PC-3 (cell line): ENCODE measurements at regions not wholly inside any gene's neighbourhood (a gene's known extent, or its start where the extent isn't known, plus 50 kb on each side); places are given as distances from the start of the nearest gene placed in this dataset.

Experiments
- CTCF ChIP-seq: fragments of 300-600 bp; sonication (generic); conservative IDR thresholded peaks from 2 replicates; pipeline ENCODE4 v1.5.1; 2017; ENCODE audit warnings: antibody characterized with exemption, low read depth, mild to moderate bottlenecking, low read length
- EZH2 ChIP-seq: fragments of 300-600 bp; sonication (generic); IDR thresholded peaks from one replicate; pipeline ENCODE4 v1.6.1; 2017; ENCODE audit warnings: antibody characterized with exemption, mild to moderate bottlenecking, low read length; ENCODE audit not compliant: unreplicated experiment

- no peak for TF ChIP-seq CTCF
- TF ChIP-seq EZH2: no peak
Observed at GRCh38 chr2:166676716-166677115, 182.7 kb upstream of the SCN7A start.
